ENCODE measurements at regions not wholly inside any gene's neighbourhood (a gene's known extent, or its start where the extent isn't known, plus 50 kb on each side); places are given as distances from the start of the nearest gene placed in this dataset.

DNA sequence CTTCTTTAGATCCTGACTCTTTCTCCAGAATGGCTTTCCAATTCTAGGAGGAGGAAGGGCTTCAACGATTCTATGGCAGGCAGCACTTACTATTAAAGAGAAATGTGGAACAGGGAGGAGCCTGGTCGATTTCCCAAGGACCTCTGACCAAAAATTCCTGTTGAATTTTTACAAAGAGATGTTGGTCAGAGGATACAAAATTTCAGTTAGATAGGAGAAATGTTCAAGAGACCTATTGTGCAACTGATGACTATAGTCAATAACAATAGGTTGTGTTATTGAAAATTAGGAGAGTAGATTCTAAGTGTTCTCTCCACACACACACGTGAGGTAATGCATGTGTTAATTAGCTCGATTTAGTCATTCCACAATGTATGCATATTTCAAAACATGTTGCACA is 130.1 kb upstream of the TNFAIP3 start:
- Histone ChIP-seq H3K27ac (no peak overlapping the region), H3K27me3 (no peaks in the 10 kb centered on the region), H3K36me3 (no peaks in the 10 kb centered on the region), H3K9me3 (no peaks in the 10 kb centered on the region), H3K4me1 (peaks cover 0 to 19% (median 8%) of the 10 kb centered on the region in 4 donors), H3K4me3 (no peak overlapping the region)
- no peak for DNase-seq
- intact Hi-C loops (cut with DNase I; ENCODE audit: low total_unique reads) = no loop called here
- WGBS, 5 donors = 73 to 84% (median 76%) methylated on average over 4 of the region's 4 CpGs
- no peak for TF ChIP-seq POLR2AphosphoS5 (IDR thresholded peaks at IDR 0.05)

DNA sequence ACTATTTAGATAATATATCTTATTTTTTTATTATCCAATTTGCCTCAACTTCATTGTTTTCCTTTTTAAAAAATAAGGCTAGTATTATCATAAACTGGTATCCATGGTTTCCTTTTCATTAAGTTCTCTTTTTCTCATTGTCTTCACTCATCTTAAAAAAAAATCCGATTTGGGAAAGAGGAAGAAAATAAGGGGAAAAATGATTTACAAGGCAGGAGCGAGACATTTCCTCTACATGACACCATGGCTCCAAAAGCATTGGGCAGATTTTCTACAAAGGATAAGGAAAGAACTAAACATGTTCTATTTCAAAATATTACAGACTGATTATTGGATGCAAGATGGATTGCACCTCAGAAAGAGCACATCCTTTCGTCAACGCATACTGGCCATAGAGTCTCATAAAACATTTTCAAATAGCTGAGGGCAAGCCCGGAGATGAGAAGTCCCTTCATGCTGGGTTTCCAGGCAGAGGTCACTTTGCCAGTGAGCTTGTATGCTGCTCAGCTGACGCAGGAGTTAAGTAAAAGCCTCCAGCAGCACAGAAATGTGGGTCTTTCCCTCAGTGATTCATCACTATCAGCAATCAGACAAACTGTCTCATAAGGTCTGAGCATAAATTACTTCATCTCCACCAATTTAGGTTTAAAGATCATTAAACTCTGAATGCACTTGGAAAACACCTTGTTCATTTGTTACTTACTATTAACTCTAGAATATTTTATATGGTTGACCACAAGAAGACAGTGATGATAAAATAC is 129.0 kb upstream of the TNFAIP3 start:
- Histone ChIP-seq H3K4me3 (no peak overlapping the region), H3K9me3 (no peaks in the 10 kb centered on the region), H3K4me1 (peaks cover 0 to 14% (median 5%) of the 10 kb centered on the region in 4 donors), H3K36me3 (no peaks in the 10 kb centered on the region), H3K27me3 (no peaks in the 10 kb centered on the region), H3K27ac (no peak overlapping the region)
- DNase-seq = no peak
- 68 to 80% (median 77%) methylated on average over 6 of the region's 6 CpGs for WGBS, 5 donors
- TF ChIP-seq EP300 (IDR thresholded peaks at IDR 0.05) (no peak), POLR2A (IDR thresholded peaks at IDR 0.05) (no peak), POLR2AphosphoS5 (IDR thresholded peaks at IDR 0.05) (no peak)
- TF ChIP-seq, protein P1, sequence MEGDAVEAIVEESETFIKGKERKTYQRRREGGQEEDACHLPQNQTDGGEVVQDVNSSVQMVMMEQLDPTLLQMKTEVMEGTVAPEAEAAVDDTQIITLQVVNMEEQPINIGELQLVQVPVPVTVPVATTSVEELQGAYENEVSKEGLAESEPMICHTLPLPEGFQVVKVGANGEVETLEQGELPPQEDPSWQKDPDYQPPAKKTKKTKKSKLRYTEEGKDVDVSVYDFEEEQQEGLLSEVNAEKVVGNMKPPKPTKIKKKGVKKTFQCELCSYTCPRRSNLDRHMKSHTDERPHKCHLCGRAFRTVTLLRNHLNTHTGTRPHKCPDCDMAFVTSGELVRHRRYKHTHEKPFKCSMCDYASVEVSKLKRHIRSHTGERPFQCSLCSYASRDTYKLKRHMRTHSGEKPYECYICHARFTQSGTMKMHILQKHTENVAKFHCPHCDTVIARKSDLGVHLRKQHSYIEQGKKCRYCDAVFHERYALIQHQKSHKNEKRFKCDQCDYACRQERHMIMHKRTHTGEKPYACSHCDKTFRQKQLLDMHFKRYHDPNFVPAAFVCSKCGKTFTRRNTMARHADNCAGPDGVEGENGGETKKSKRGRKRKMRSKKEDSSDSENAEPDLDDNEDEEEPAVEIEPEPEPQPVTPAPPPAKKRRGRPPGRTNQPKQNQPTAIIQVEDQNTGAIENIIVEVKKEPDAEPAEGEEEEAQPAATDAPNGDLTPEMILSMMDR (IDR thresholded peaks at IDR 0.05) = no peak
- intact Hi-C loops (cut with DNase I; ENCODE audit: low total_unique reads) = no loop called here

DNA sequence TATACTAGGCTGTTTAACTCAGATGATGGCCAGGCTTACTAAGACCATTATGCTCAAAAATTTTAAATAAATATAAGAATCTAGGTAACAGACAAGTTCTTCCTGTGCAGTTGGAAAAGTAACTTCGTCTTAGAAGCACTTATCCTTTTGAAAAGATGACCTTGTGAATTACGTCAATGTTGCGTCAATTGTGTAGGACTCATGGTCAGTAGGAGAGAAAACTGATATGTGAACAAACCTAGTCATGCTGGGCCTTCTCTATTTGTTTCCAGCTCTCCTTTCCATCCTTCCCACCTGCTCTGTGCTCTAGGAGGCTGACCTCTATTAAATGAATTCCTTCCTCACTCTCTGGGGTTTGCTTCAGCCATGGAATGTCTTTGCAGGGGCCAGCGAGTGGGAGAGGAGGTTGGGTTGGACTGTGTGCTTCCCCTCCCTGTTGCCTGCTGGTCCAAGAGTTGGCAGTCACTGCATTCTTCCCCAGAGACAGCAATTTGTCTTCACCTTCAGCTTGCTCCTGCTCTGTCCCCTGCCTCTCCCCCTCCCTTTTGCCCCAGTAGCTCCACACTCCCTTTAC is 128.0 kb upstream of the TNFAIP3 start:
- TF ChIP-seq, protein P1 (IDR thresholded peaks at IDR 0.05) = no peak
- TF ChIP-seq POLR2A (IDR thresholded peaks at IDR 0.05) (no peak), POLR2AphosphoS5 (IDR thresholded peaks at IDR 0.05) (no peak), EP300 (IDR thresholded peaks at IDR 0.05) (no peak)
- Histone ChIP-seq H3K4me1 (peaks cover 0 to 14% (median 5%) of the 10 kb centered on the region in 4 donors), H3K4me3 (no peak overlapping the region), H3K36me3 (no peaks in the 10 kb centered on the region), H3K27ac (no peak overlapping the region), H3K9me3 (no peaks in the 10 kb centered on the region), H3K27me3 (no peaks in the 10 kb centered on the region)
- 85 to 96% (median 91%) methylated on average over 4 of the region's 4 CpGs for WGBS, 5 donors
- no peak for DNase-seq
- intact Hi-C loops (cut with DNase I; ENCODE audit: low total_unique reads) = no loop called here

DNA sequence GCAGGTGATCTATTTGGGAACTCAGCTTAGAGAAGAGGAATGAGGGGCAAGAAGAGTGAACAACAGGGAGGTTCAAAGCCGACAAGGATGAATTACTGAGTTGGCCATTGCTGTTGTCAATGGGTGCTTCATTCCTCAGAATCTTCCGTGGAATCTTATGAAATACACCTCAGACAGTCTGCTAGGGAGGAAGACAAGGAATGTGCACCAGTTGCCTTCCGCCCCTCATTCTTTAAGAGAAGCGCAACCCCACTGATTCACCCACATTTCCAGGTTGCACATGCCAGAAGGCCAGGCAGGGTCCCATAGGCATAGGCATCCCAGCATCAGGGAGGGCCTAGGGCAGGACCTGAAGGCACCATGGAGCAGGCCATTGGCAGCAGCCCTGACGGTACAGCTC is 127.5 kb upstream of the TNFAIP3 start:
- no peak for DNase-seq
- peaks cover 0 to 11% (median 5%) of the 10 kb centered on the region in 4 donors for H3K4me1 ChIP-seq
- no peaks in the 10 kb centered on the region for H3K9me3 ChIP-seq
- H3K27me3 ChIP-seq = no peaks in the 10 kb centered on the region
- no peak overlapping the region for H3K27ac ChIP-seq
- WGBS, 5 donors = 89 to 100% (median 97%) methylated on average over 5 of the region's 5 CpGs
- no peak for TF ChIP-seq POLR2A (IDR thresholded peaks at IDR 0.05)
- no peak for TF ChIP-seq EP300 (IDR thresholded peaks at IDR 0.05)
- no peak for TF ChIP-seq POLR2AphosphoS5 (IDR thresholded peaks at IDR 0.05)
- TF ChIP-seq, protein P1 (IDR thresholded peaks at IDR 0.05) = no peak
- no peaks in the 10 kb centered on the region for H3K36me3 ChIP-seq
- intact Hi-C loops (cut with DNase I; ENCODE audit: low total_unique reads) = no loop called here
- H3K4me3 ChIP-seq = no peak overlapping the region
